Naive B cell (primary cell): ENCODE measurements at regions not wholly inside any gene's neighbourhood (a gene's known extent, or its start where the extent isn't known, plus 50 kb on each side); places are given as distances from the start of the nearest gene placed in this dataset.
"Not testable (repeated sequence)": the region's sequence is repeated elsewhere in the genome, so short reads cannot be mapped to it uniquely, and the experiment has no call there.

ENCODE experiments used
- ATAC-seq, 2 donors: fragments of 150-1000 bp; cut with Tn5 transposase; 2 replicates each; pipeline ENCODE4 v1.10.0; 2021; ENCODE audit warnings: low read depth in 2 of 2, mild to moderate bottlenecking in 2 of 2, moderate library complexity in 2 of 2
- DNase-seq: peaks from one replicate; pipeline ENCODE4 v3.0.0; 2022
- H3K27ac Mint-ChIP-seq, 6 donors: one replicate each; pipeline ENCODE4 v1.8.0; 2020 to 2022; ENCODE audit warnings: mild to moderate bottlenecking in 6 of 6, mixed read lengths in 6 of 6, moderate library complexity in 5 of 6, inconsistent platforms in 2 of 6
- H3K27me3 Mint-ChIP-seq, 3 donors: one replicate each; pipeline ENCODE4 v1.8.0; 2021 to 2022; ENCODE audit warnings: mixed read lengths in 3 of 3, mild to moderate bottlenecking in 1 of 3
- H3K36me3 Mint-ChIP-seq, 2 donors: one replicate each; pipeline ENCODE4 v1.8.0; 2020 to 2022; ENCODE audit warnings: mixed read lengths in 2 of 2, inconsistent platforms in 1 of 2, mild to moderate bottlenecking in 1 of 2
- H3K4me1 Mint-ChIP-seq, 3 donors: one replicate each; pipeline ENCODE4 v1.8.0; 2020 to 2022; ENCODE audit warnings: mixed read lengths in 3 of 3, inconsistent platforms in 1 of 3, mild to moderate bottlenecking in 1 of 3, moderate library complexity in 1 of 3
- H3K4me3 Mint-ChIP-seq, 8 donors: one replicate each; pipeline ENCODE4 v1.8.0; 2020 to 2022; ENCODE audit warnings: mild to moderate bottlenecking in 8 of 8, mixed read lengths in 8 of 8, moderate library complexity in 8 of 8, inconsistent platforms in 2 of 8
- H3K9me3 Mint-ChIP-seq, 7 donors: one replicate each; pipeline ENCODE4 v1.8.0; 2020 to 2022; ENCODE audit warnings: mixed read lengths in 7 of 7, mild to moderate bottlenecking in 5 of 7, inconsistent platforms in 2 of 7, moderate library complexity in 1 of 7

- no peak for ATAC-seq
Measured at GRCh38 chr6:114713690-114714089, 370.9 kb upstream of the HS3ST5 start.

DNA sequence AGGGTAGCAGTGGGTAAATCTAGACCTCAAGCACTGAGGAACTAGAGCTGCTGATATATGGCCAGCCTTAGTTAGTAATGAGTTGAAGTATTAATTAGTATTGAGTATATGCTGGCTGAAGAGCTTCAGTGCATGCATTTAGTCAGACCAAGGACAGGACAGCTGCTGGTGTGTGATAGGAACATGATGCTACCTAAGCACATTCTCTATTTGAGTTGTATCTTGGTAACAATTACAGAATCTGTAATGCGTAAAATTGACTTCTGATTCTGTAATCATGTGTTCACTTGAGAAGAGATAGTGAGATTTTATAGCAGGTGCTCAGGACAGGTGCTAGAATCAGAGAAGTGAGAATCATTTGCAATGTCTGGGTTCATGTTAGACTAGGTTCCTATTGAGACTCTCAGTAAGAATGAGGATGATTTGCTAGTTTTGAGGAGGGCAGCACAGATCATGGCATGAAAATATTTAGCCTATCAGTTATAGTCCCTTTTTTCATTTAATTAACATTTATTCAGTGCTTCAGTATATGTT lies 369.4 kb upstream of the HS3ST5 start:
- Mint-ChIP-seq H3K4me1 (no peaks in the 10 kb centered on the region), H3K9me3 (peaks cover 0 to 5% (median 0%) of the 10 kb centered on the region in 7 donors), H3K36me3 (no peaks in the 10 kb centered on the region), H3K4me3 (no peak overlapping the region), H3K27ac (no peak overlapping the region), H3K27me3 (no peaks in the 10 kb centered on the region)
- no peak for ATAC-seq
- no peak for DNase-seq

More at GRCh38 chr6:114713690-114714089, 370.9 kb upstream of the HS3ST5 start:
- no peak for DNase-seq
- Mint-ChIP-seq H3K4me1 (no peaks in the 10 kb centered on the region), H3K27me3 (no peaks in the 10 kb centered on the region), H3K9me3 (peaks cover 0 to 8% (median 0%) of the 10 kb centered on the region in 7 donors), H3K4me3 (no peak overlapping the region), H3K27ac (no peak overlapping the region), H3K36me3 (no peaks in the 10 kb centered on the region)

DNA sequence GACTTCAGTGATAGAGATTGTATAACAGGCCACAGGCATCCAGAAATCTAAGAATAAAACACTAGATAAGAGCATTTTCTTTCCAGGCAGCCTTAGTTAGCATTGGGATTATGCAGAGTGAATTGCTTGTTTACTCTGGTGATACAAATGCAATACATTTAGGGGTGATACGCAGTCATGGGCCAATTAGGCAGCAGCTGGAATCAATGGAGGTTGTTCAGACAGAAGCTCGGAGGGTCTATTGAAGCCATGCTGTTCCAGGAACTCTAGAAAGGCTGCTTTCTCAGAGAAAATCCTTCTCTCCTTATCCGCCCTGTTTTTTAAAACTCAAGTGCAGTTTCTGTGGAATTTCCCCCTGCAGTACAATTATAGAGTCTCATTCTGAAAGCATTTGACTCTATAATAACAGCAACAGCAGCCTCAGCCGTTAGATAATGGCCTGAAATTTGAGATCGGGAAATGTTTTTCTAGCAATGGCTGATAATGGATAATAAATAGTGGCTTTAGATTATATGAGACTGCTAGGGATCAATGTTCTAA lies 364.3 kb upstream of the HS3ST5 start:
- H3K9me3 Mint-ChIP-seq, result peaks cover 0 to 5% (median 0%) of the 10 kb centered on the region in 7 donors
- no peak overlapping the region for H3K4me3 Mint-ChIP-seq
- H3K27ac Mint-ChIP-seq, result no peak overlapping the region
- no peak for ATAC-seq
- no peak for DNase-seq
- no peaks in the 10 kb centered on the region for H3K27me3 Mint-ChIP-seq
- H3K36me3 Mint-ChIP-seq, result no peaks in the 10 kb centered on the region
- no peaks in the 10 kb centered on the region for H3K4me1 Mint-ChIP-seq

GRCh38 chr6:114690625-114691024 lies 347.8 kb upstream of the HS3ST5 start:
- Mint-ChIP-seq H3K36me3 (no peaks in the 10 kb centered on the region), H3K27me3 (no peaks in the 10 kb centered on the region), H3K27ac (no peak overlapping the region)

DNA sequence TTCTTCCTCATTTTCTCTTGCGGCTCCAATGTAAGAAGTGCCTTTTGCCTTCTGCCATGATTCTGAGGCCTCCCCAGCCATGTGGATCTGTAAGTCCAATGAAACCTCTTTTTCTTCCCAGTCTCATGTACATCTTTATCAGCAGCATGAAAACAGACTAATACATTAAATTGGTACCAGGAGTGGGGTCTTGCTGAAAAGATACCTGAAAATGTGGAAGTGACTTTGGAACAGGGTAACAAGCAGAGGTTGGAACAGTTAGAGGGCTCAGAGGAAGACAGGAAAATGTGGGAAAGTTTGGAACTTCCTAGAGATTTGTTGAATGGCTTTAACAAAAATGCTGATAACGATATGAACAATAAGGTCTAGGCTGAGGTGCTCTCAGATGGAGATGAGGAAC lies 316.7 kb upstream of the HS3ST5 start:
- ATAC-seq, result no peak
- DNase-seq, result no peak
- H3K4me1 Mint-ChIP-seq, result no peaks in the 10 kb centered on the region
- H3K27me3 Mint-ChIP-seq, result no peaks in the 10 kb centered on the region
- H3K4me3 Mint-ChIP-seq, result no peak overlapping the region
- no peak overlapping the region for H3K27ac Mint-ChIP-seq
- peaks cover 8 to 35% (median 12%) of the 10 kb centered on the region in 7 donors for H3K9me3 Mint-ChIP-seq
- no peaks in the 10 kb centered on the region for H3K36me3 Mint-ChIP-seq

More at GRCh38 chr6:114690625-114691024, 347.8 kb upstream of the HS3ST5 start:
- Mint-ChIP-seq H3K9me3 (peaks cover 0 to 4% (median 0%) of the 10 kb centered on the region in 7 donors), H3K4me1 (no peaks in the 10 kb centered on the region), H3K4me3 (no peak overlapping the region)
- DNase-seq, result no peak
- no peak for ATAC-seq

DNA sequence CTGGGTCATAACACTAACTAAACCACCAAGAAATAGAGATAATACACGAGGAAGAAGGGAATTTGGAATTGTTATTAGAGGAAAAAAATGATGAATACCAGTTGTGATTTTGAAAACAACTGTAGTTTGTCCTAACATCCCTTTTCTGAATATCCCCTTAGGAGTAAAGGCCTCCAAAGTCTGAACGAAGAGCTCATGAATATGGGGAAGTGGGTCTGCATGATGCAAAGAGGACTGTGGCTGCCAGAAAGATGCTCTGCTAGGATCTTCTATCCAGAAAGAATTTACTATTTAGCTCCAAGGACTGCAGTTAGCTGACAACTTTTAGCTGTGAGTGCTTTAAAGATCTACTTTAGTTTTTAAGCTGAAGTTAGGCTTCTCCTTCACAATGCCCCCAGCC lies 308.8 kb upstream of the HS3ST5 start:
- H3K9me3 Mint-ChIP-seq, result peaks cover 0 to 8% (median 2%) of the 10 kb centered on the region in 7 donors

DNA sequence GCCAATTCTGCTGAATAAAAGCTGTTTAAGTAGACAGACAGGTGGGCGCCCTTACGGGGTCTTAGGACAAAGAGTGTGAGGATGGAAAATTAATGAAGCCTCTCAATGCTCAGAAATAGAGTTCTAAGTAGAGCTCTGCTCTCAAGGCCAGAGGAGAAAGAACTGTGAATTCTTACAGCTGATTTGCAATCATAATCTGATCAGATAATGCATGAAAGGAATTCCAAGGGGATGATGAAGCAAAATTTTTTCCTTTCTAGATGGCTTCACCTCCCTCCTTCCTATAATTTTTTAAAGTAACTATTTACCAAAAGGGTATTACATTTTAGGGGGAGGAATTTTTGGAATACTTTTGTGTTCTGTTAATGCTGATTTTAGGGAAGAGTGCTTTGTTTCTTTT lies 308.1 kb upstream of the HS3ST5 start:
- ATAC-seq (no peak), DNase-seq (no peak)
- peaks cover 0 to 11% (median 2%) of the 10 kb centered on the region in 7 donors for H3K9me3 Mint-ChIP-seq
- no peaks in the 10 kb centered on the region for H3K36me3 Mint-ChIP-seq
- no peaks in the 10 kb centered on the region for H3K4me1 Mint-ChIP-seq
- H3K27ac Mint-ChIP-seq, result no peak overlapping the region
- no peaks in the 10 kb centered on the region for H3K27me3 Mint-ChIP-seq
- H3K4me3 Mint-ChIP-seq, result no peak overlapping the region

More for the DNA sequence above, 308.8 kb upstream of the HS3ST5 start:
- Mint-ChIP-seq H3K27ac (no peak overlapping the region), H3K4me1 (no peaks in the 10 kb centered on the region), H3K4me3 (no peak overlapping the region), H3K36me3 (no peaks in the 10 kb centered on the region), H3K27me3 (no peaks in the 10 kb centered on the region)
- DNase-seq (no peak), ATAC-seq (no peak)

- ATAC-seq, result no peak
- DNase-seq, result no peak
- H3K4me1 Mint-ChIP-seq, result no peaks in the 10 kb centered on the region
- H3K27me3 Mint-ChIP-seq, result no peaks in the 10 kb centered on the region
- H3K36me3 Mint-ChIP-seq, result no peaks in the 10 kb centered on the region
- H3K27ac Mint-ChIP-seq, result no peak overlapping the region
- no peak overlapping the region for H3K4me3 Mint-ChIP-seq
- H3K9me3 Mint-ChIP-seq, result peaks cover 0 to 11% (median 2%) of the 10 kb centered on the region in 7 donors
Measured at GRCh38 chr6:114649298-114649697, 306.5 kb upstream of the HS3ST5 start.

DNA sequence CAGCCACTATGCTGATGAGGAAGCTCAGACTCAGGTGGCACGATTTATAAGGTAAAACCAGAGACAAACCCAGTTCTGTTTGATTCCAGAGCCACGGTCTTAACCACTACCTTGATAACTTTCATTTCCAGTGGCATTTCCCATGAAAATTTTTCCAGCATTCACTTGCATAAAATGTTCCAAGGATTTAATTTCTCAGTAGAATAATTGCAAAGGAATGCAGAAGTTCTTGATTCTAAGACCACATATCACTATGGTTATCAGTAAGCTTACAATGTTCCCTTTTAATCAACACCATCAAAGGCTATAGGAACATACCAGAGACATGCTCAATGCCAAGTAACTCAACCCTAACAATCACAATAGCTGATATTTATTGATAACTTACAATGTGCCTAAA lies 306.0 kb upstream of the HS3ST5 start:
- no peak for ATAC-seq
- no peaks in the 10 kb centered on the region for H3K36me3 Mint-ChIP-seq

DNA sequence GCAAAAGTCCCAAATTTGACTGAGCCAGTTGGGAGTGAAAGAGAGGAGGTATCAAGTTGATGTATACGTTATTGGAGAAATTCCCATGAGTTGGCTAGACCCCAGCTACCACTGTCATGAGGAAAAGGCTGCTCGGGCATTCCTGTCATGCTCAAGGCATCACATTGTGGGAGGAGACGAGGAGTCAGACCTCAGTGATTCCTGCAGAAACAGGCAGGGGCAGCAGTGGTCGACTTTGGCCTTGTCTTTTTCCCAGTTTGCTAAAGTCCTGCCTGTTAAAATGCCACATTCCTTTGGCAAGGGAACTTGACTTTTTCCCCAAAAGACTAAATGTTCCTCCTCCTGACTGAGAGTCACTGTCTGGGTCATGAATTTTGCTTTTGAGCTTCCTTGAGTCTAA lies 295.5 kb upstream of the HS3ST5 start:
- Mint-ChIP-seq H3K36me3 (no peaks in the 10 kb centered on the region), H3K27me3 (no peaks in the 10 kb centered on the region), H3K27ac (no peak overlapping the region), H3K4me1 (no peaks in the 10 kb centered on the region), H3K9me3 (peaks cover 0 to 6% (median 1%) of the 10 kb centered on the region in 7 donors), H3K4me3 (no peak overlapping the region)
- DNase-seq (no peak), ATAC-seq (no peak)

More for the DNA sequence above, 306.0 kb upstream of the HS3ST5 start:
- no peaks in the 10 kb centered on the region for H3K27me3 Mint-ChIP-seq
- no peak overlapping the region for H3K27ac Mint-ChIP-seq
- H3K4me1 Mint-ChIP-seq, result no peaks in the 10 kb centered on the region
- no peak for DNase-seq
- H3K9me3 Mint-ChIP-seq, result peaks cover 0 to 11% (median 2%) of the 10 kb centered on the region in 7 donors
- H3K4me3 Mint-ChIP-seq, result no peak overlapping the region

DNA sequence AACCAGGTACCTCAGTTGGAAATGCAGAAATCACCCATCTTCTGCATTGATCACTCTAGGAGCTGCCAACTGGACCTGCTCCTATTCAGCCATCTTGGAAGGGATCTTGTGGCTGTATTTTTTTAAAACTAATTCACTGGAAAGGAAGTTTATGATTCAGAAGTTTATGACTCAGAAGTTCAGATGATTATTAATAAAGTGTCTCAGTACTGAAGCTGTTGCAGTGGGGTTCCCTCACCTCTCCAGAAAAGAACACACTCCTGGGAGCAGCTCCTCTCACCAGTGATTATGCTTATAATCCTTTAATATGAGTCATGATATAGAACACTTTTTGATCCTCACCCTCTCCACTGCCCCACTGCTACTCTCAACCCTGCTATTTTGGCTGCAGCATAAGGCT lies 291.2 kb upstream of the HS3ST5 start:
- Mint-ChIP-seq H3K36me3 (no peaks in the 10 kb centered on the region), H3K27me3 (no peaks in the 10 kb centered on the region)

GRCh38 chr6:114626226-114626625 lies 283.4 kb upstream of the HS3ST5 start:
- H3K9me3 Mint-ChIP-seq, result peaks cover 0 to 15% (median 11%) of the 10 kb centered on the region in 7 donors
- not testable (repeated sequence) for DNase-seq, H3K27ac Mint-ChIP-seq, ATAC-seq, H3K36me3 Mint-ChIP-seq, H3K4me1 Mint-ChIP-seq, H3K27me3 Mint-ChIP-seq, H3K4me3 Mint-ChIP-seq

More for the DNA sequence above, 291.2 kb upstream of the HS3ST5 start:
- DNase-seq (no peak), ATAC-seq (no peak)
- Mint-ChIP-seq H3K27ac (no peak overlapping the region), H3K4me3 (no peak overlapping the region), H3K9me3 (peaks cover 0 to 8% (median 4%) of the 10 kb centered on the region in 7 donors), H3K4me1 (no peaks in the 10 kb centered on the region)

- no peaks in the 10 kb centered on the region for H3K36me3 Mint-ChIP-seq
- no peak for DNase-seq
- H3K9me3 Mint-ChIP-seq, result peaks cover 0 to 9% (median 0%) of the 10 kb centered on the region in 7 donors
- H3K4me1 Mint-ChIP-seq, result no peaks in the 10 kb centered on the region
- H3K4me3 Mint-ChIP-seq, result no peak overlapping the region
- no peak for ATAC-seq
- H3K27me3 Mint-ChIP-seq, result no peaks in the 10 kb centered on the region
- H3K27ac Mint-ChIP-seq, result no peak overlapping the region
Measured at GRCh38 chr6:114619621-114620200, 276.9 kb upstream of the HS3ST5 start.

DNA sequence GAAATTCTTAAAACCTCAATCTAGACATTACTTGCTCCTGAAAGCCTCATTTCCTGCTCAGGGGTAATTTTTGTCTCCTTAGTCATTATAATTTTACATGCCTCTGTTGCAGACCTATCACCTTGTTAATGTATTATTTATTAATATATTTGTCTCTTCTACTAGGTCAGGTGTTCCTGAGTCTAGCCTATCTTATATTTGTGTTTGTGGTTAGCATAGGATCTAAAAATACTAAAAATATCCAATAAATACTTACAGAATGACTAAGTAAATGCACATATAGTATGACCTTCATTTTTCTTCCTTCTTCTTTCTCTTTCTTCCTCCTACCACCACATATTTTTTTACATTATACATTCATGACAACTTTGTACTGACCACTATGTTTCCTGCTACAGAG lies 268.9 kb upstream of the HS3ST5 start:
- Mint-ChIP-seq H3K36me3 (no peaks in the 10 kb centered on the region), H3K4me1 (no peaks in the 10 kb centered on the region), H3K9me3 (peaks cover 0 to 4% (median 3%) of the 10 kb centered on the region in 7 donors), H3K27ac (no peak overlapping the region), H3K4me3 (no peak overlapping the region), H3K27me3 (no peaks in the 10 kb centered on the region)
- ATAC-seq (no peak), DNase-seq (no peak)
